C4-2B (cell line): ENCODE measurements at regions not wholly inside any gene's neighbourhood (a gene's known extent, or its start where the extent isn't known, plus 50 kb on each side); places are given as distances from the start of the nearest gene placed in this dataset.

Experiments
- CTCF ChIP-seq: fragments of 450-650 bp; conservative IDR thresholded peaks from 2 replicates; pipeline ENCODE4 v1.5.1; 2017; ENCODE audit warnings: mild to moderate bottlenecking
- ZFX ChIP-seq: fragments of 450-650 bp; IDR thresholded peaks from 2 replicates; pipeline ENCODE4 v1.6.1; 2017

- TF ChIP-seq CTCF = no peak
- no peak for TF ChIP-seq ZFX
Observed at GRCh38 chr14:37843954-37844607, 248.7 kb downstream of the TTC6 start.
